Mucosa of stomach (tissue), 1 donor: ENCODE measurements at regions not wholly inside any gene's neighbourhood (a gene's known extent, or its start where the extent isn't known, plus 50 kb on each side); places are given as distances from the start of the nearest gene placed in this dataset.

Experiments
- H3K27me3 ChIP-seq: one replicate; pipeline ENCODE4 v1.7.0; 2013; ENCODE audit warnings: mild to moderate bottlenecking, low read length; ENCODE audit not compliant: control insufficient read depth, insufficient read depth
- H3K36me3 ChIP-seq: one replicate; pipeline ENCODE4 v1.7.0; 2013; ENCODE audit warnings: low read length; ENCODE audit not compliant: control insufficient read depth, insufficient read depth
- H3K4me1 ChIP-seq: one replicate; pipeline ENCODE4 v1.7.0; 2013; ENCODE audit warnings: mild to moderate bottlenecking, low read length; ENCODE audit not compliant: control insufficient read depth, insufficient read depth
- H3K4me3 ChIP-seq: one replicate; pipeline ENCODE4 v1.7.0; 2013; ENCODE audit warnings: low read length
- H3K9ac ChIP-seq: one replicate; pipeline ENCODE4 v1.7.0; 2013; ENCODE audit warnings: mild to moderate bottlenecking, low read length, moderate library complexity
- H3K9me3 ChIP-seq: one replicate; pipeline ENCODE4 v1.7.0; 2013; ENCODE audit warnings: mild to moderate bottlenecking, low read length, moderate library complexity; ENCODE audit not compliant: control insufficient read depth
- donor health status: Pancreatic carcinoma.

DNA sequence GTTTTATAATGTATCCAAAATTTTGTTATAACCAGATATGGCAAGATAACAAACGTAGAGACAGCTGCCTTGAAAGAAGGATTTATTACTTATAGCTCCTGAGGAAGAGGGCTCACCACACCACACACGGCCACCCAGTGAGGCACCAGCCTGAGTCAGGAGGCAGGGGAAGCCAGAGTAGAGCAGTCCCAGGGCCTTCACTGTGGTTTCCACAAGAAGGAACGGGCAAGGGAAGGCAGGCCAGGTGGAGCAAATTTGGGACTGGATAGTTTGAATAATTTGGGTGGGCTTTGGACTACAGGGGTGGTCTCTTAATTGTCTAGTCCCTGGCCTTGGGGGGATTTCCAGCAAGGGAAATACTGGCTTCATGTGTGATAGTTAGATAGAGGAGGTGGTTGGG lies 72.5 kb downstream of the RRAGC start:
- H3K4me3 ChIP-seq = no peak overlapping the region
- H3K4me1 ChIP-seq = peaks cover 3% of the 10 kb centered on the region
- H3K27me3 ChIP-seq = peaks cover 37% of the 10 kb centered on the region
- no peaks in the 10 kb centered on the region for H3K9me3 ChIP-seq
- no peak overlapping the region for H3K9ac ChIP-seq
- H3K36me3 ChIP-seq = no peaks in the 10 kb centered on the region

DNA sequence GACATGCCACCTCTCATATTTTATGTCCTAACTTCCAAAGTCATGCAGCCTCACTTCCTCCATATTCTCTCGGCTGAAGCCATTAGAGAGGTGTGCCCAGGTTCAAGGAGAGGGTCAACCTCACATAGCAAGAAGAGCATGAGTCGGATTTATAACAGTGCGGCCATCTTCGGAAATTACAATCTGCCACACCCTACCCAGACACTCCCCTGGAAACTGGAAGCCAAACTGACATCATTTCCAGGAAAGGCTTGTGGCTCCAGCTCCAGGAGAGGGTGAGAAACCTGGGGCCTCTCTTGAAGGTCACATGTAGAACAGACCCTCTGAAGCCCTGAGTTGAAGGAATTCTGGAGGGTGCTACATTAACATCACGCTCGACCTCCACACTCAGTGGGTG lies 73.5 kb downstream of the RRAGC start:
- Histone ChIP-seq H3K4me3 (no peak overlapping the region), H3K9ac (no peak overlapping the region), H3K36me3 (no peaks in the 10 kb centered on the region), H3K9me3 (no peaks in the 10 kb centered on the region), H3K4me1 (peaks cover 3% of the 10 kb centered on the region), H3K27me3 (peaks cover 44% of the 10 kb centered on the region)

DNA sequence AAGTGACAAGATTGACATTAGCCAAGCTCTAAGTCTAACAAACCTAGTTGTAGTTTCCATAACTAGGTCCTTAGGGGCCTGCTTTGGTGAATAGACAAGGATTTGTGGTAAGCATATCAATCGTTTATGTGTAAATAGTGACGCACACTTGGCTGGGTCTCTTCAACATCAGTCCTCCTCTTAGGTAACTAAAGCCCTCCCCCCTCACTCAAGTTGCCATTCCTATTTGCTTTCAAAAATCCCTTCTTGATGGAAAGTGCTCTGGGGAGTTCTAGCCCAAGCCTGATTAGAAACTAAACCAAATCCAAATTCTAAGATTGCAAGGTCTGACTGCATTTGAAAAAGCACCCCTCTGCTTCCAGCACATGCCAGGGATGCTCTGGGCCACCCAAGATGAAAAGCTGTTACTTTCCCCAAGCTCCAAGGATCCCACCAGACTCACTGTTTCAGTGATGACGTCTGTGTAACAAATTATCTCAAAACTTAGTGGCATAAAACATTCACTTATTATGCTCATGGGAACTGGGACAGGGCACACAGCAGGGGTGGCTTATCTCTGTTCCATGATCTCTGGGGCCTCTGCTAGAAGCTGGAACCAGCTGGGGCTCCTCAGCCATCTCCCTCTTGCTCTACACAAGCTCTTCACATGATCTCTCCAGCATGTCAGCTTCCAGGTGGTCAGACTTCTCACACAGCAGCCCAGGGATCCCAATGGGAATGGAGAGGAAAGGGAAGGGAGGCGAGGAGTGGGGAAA lies 74.1 kb downstream of the RRAGC start:
- Histone ChIP-seq H3K9ac (no peak overlapping the region), H3K4me1 (peaks cover 3% of the 10 kb centered on the region), H3K4me3 (no peak overlapping the region), H3K36me3 (no peaks in the 10 kb centered on the region), H3K27me3 (peaks cover 43% of the 10 kb centered on the region), H3K9me3 (no peaks in the 10 kb centered on the region)

DNA sequence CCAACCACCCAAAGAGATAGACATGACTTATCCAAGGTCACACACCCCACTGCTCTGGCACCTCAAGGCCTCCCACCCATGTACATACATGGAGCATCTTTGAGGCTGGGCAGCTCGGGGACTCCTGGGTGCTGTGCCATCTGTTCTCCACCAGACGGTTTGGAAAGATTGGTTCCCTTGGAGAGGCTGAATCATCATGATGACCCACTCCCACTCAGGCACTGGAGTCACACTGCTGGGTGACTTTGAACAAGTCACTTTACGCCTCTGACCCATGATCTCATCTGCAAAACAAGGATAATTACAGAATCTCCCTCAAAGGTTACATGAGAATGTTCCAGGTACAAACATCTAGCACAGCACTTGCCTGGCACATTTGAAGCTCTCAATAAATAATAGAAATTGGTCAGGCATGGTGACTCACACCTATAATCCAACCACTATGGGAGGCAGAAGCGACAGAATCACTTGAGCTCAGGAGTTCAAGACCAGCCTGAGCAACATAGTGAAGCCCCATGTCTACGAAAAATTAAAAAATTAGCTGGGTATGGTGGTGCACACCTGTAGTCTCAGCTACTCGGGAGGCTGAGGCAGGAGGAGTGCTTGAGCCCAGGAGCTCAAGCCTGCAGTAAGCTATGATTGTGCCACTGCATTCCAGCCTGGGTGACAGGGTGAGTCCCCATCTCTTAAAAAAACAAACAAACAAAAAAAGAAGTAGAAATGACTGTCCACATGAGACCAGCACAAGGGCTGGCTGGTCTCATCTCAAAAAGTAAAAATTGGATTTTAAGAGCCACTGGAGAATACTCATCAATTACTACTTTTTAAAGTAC lies 74.9 kb downstream of the RRAGC start:
- H3K9me3 ChIP-seq = no peaks in the 10 kb centered on the region
- peaks cover 3% of the 10 kb centered on the region for H3K4me1 ChIP-seq
- no peak overlapping the region for H3K4me3 ChIP-seq
- H3K36me3 ChIP-seq = no peaks in the 10 kb centered on the region
- H3K9ac ChIP-seq = no peak overlapping the region
- H3K27me3 ChIP-seq = peaks cover 39% of the 10 kb centered on the region

- Histone ChIP-seq H3K4me3 (no peak overlapping the region), H3K9me3 (no peaks in the 10 kb centered on the region), H3K9ac (no peak overlapping the region), H3K4me1 (peaks cover 3% of the 10 kb centered on the region), H3K27me3 (peaks cover 39% of the 10 kb centered on the region), H3K36me3 (no peaks in the 10 kb centered on the region)
Observed at GRCh38 chr1:38783640-38784229, 75.8 kb downstream of the RRAGC start.

- Histone ChIP-seq H3K27me3 (peaks cover 46% of the 10 kb centered on the region), H3K4me1 (peaks cover 3% of the 10 kb centered on the region)
Observed at GRCh38 chr1:38781872-38782617, 77.5 kb downstream of the RRAGC start.

DNA sequence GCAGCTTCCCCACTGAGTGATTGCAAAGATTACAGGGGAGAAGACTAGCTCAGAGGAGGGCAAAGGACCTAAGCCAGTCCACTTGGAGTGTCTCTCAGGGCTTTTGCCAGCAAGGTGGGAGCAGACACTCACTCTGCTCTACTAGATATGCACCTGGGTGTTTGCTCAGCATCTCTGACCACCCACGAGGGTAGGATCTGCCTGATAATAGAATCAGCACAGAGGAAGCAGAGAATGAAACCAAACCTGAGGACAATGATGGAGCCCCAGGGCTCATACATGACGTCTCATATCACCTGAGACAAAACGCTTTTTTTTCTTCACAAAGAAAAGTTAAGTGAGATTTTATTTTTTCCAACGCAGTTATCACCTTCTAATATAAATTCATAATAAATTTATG lies 79.4 kb downstream of the RRAGC start:
- H3K4me1 ChIP-seq = peaks cover 3% of the 10 kb centered on the region
- peaks cover 45% of the 10 kb centered on the region for H3K27me3 ChIP-seq
- no peak overlapping the region for H3K4me3 ChIP-seq
- H3K36me3 ChIP-seq = no peaks in the 10 kb centered on the region
- H3K9me3 ChIP-seq = no peaks in the 10 kb centered on the region
- H3K9ac ChIP-seq = no peak overlapping the region

More at GRCh38 chr1:38781872-38782617, 77.5 kb downstream of the RRAGC start:
- Histone ChIP-seq H3K4me3 (no peak overlapping the region), H3K9ac (no peak overlapping the region), H3K9me3 (no peaks in the 10 kb centered on the region), H3K36me3 (no peaks in the 10 kb centered on the region)

- Histone ChIP-seq H3K36me3 (no peaks in the 10 kb centered on the region), H3K4me3 (no peak overlapping the region), H3K27me3 (peaks cover 39% of the 10 kb centered on the region)
Observed at GRCh38 chr1:38779491-38779890, 80.1 kb downstream of the RRAGC start.

GRCh38 chr1:38778521-38778920 lies 81.1 kb downstream of the RRAGC start:
- Histone ChIP-seq H3K4me3 (no peak overlapping the region), H3K36me3 (no peaks in the 10 kb centered on the region), H3K9me3 (no peaks in the 10 kb centered on the region), H3K4me1 (no peaks in the 10 kb centered on the region), H3K9ac (no peak overlapping the region), H3K27me3 (peaks cover 29% of the 10 kb centered on the region)

More at GRCh38 chr1:38779491-38779890, 80.1 kb downstream of the RRAGC start:
- Histone ChIP-seq H3K9ac (no peak overlapping the region), H3K4me1 (peaks cover 3% of the 10 kb centered on the region), H3K9me3 (no peaks in the 10 kb centered on the region)

DNA sequence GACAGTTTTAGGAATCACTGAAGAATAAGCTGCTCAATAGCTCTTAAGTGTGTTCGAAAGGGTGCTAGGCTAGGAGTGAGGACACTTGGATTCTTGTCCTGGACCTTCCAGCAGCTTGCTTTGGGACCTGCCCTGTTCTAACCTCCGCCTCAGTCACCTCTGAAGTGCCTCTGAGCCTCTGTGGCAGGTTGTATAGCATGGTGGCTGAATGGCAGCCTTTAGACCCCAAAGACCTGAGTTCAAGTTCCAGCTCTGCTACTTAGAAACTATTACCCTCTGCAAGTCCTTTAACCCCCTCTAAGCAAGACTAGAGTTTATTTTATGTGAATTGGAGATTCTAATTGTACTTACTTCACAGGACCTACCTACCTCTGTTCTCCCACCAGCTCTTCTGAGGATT lies 81.5 kb downstream of the RRAGC start:
- no peak overlapping the region for H3K4me3 ChIP-seq
- H3K27me3 ChIP-seq = peaks cover 25% of the 10 kb centered on the region
- no peaks in the 10 kb centered on the region for H3K9me3 ChIP-seq
- H3K4me1 ChIP-seq = no peaks in the 10 kb centered on the region
- H3K36me3 ChIP-seq = no peaks in the 10 kb centered on the region
- no peak overlapping the region for H3K9ac ChIP-seq

GRCh38 chr1:38777464-38777957 lies 82.1 kb downstream of the RRAGC start:
- Histone ChIP-seq H3K4me1 (no peaks in the 10 kb centered on the region), H3K9ac (no peak overlapping the region), H3K4me3 (no peak overlapping the region), H3K9me3 (no peaks in the 10 kb centered on the region), H3K27me3 (peaks cover 23% of the 10 kb centered on the region), H3K36me3 (no peaks in the 10 kb centered on the region)
